PC-3 (cell line): ENCODE measurements at regions not wholly inside any gene's neighbourhood (a gene's known extent, or its start where the extent isn't known, plus 50 kb on each side); places are given as distances from the start of the nearest gene placed in this dataset.

Experiments
- ATAC-seq: fragments of 200-7000 bp; cut with Tn5 transposase; 2 replicates; pipeline ENCODE4 v1.9.1; 2020; ENCODE audit warnings: mild to moderate bottlenecking, moderate library complexity
- BruUV-seq: library from RNA; stranded (reverse); fragments of 400-500 nt; replicated peaks from 2 replicates; lab custom pipeline; 2021; lab: Mats Ljungman, UMichigan
- CTCF ChIA-PET: fragments of 300-600 bp; sonication (Branson Sonifier 250); formaldehyde crosslinking; loops from one replicate; lab custom pipeline; 2022; ENCODE audit warnings: antibody characterized with exemption; lab: Charles Lee
- POLR2A ChIA-PET: fragments of 300-600 bp; sonication (Branson Sonifier 250); formaldehyde crosslinking; loops from one replicate; lab custom pipeline; 2022; ENCODE audit warnings: antibody characterized with exemption; ENCODE audit not compliant: unreplicated experiment; lab: Charles Lee
- DNase-seq: peaks from one replicate; pipeline ENCODE4 v3.0.0-alpha.2; 2015
- H2AFZ ChIP-seq: fragments of 300-600 bp; sonication (generic); 2 replicates; pipeline ENCODE4 v1.6.0; 2016; ENCODE audit warnings: antibody characterized with exemption, low read length
- H3F3A ChIP-seq: fragments of 300-600 bp; sonication (generic); one replicate; pipeline ENCODE4 v1.6.0; 2017; ENCODE audit warnings: antibody characterized with exemption, low read length, control low read depth, mild to moderate bottlenecking; ENCODE audit not compliant: unreplicated experiment
- H3K27ac ChIP-seq: fragments of 300-600 bp; sonication (generic); 2 replicates; pipeline ENCODE4 v1.5.1; 2016; ENCODE audit warnings: mild to moderate bottlenecking, low read length
- H3K27me3 ChIP-seq: fragments of 300-600 bp; sonication (generic); 2 replicates; pipeline ENCODE4 v1.6.1; 2016; ENCODE audit warnings: low read length, mixed read lengths
- H3K36me3 ChIP-seq: fragments of 300-600 bp; sonication (generic); 2 replicates; pipeline ENCODE4 v1.6.1; 2016; ENCODE audit warnings: low read depth, mixed run types, low read length, mixed read lengths
- H3K4me1 ChIP-seq: fragments of 300-600 bp; sonication (generic); 2 replicates; pipeline ENCODE4 v1.5.1; 2016; ENCODE audit warnings: low read length; ENCODE audit not compliant: insufficient read depth
- H3K4me2 ChIP-seq: fragments of 300-600 bp; sonication (generic); 2 replicates; pipeline ENCODE4 v1.6.0; 2016; ENCODE audit warnings: low read length
- H3K4me3 ChIP-seq: fragments of 300-600 bp; sonication (generic); 2 replicates; pipeline ENCODE4 v1.5.1; 2016; ENCODE audit warnings: mild to moderate bottlenecking, low read length, mixed read lengths
- H3K79me2 ChIP-seq: fragments of 300-600 bp; sonication (generic); 2 replicates; pipeline ENCODE4 v1.6.1; 2017; ENCODE audit warnings: low read length, mixed read lengths
- H3K9ac ChIP-seq: fragments of 300-600 bp; sonication (generic); 2 replicates; pipeline ENCODE4 v1.6.0; 2016; ENCODE audit warnings: mild to moderate bottlenecking, low read length
- H3K9me2 ChIP-seq: fragments of 300-600 bp; sonication (generic); replicated peaks from 2 replicates; pipeline ENCODE4 v1.6.1; 2016; ENCODE audit warnings: mixed run types, low read length, mixed read lengths
- H3K9me3 ChIP-seq: fragments of 300-600 bp; sonication (generic); 2 replicates; pipeline ENCODE4 v1.6.1; 2016; ENCODE audit warnings: low read length, mixed read lengths
- H4K20me1 ChIP-seq: fragments of 300-600 bp; sonication (generic); 2 replicates; pipeline ENCODE4 v1.6.1; 2016; ENCODE audit warnings: low read length, mixed read lengths
- EZH2 ChIP-seq: fragments of 300-600 bp; sonication (generic); IDR thresholded peaks from one replicate; pipeline ENCODE4 v1.6.1; 2017; ENCODE audit warnings: antibody characterized with exemption, mild to moderate bottlenecking, low read length; ENCODE audit not compliant: unreplicated experiment
- EZH2phosphoT487 ChIP-seq: fragments of 300-600 bp; sonication (generic); IDR thresholded peaks from 2 replicates; pipeline ENCODE4 v1.6.1; 2018; ENCODE audit warnings: mild to moderate bottlenecking, antibody characterized with exemption, low read length, borderline replicate concordance
- intact Hi-C: fragments of 100-400 bp; cut with micrococcal nuclease; formaldehyde crosslinking; loops from 2 replicates; pipeline ENCODE4 v1.9.0; 2023
- TF ChIP-seq, protein P1 (sequence below): fragments of 300-600 bp; sonication (generic); conservative IDR thresholded peaks from 2 replicates; pipeline ENCODE4 v1.5.1; 2017; ENCODE audit warnings: antibody characterized with exemption, low read depth, mild to moderate bottlenecking, low read length

DNA sequence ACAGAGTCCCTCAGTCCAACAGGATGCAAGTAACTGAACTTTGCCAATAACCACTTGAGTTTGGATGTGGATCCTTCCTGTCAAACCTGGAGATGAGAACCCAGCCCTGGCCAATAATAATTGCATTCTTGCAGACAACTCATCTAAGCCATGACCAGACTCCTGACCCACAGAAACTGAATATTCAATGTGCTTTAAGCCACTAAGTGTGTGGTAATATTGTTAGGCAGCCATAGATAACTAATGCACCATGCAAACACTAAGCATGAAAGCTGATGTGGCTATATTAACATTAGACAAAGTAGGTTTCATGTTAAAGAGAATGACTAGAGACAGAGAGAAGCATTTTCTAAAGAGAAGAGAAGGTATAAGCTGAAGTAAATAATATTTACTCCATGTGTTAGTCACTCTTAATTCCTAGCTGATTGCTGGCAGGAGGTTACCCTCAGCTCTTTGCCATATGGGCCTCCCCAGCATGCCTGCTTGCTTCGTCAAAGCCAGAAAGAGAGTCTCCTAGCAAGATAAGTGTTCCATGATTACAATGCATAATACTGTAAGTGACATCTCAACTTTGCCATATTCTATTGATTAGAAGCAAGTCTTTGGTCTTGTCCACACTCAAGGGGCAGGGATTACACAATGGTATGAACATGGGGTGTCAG is 276.4 kb upstream of the PLXNA2 start:
- no peak overlapping the region for H3K9ac ChIP-seq
- TF ChIP-seq EZH2phosphoT487: no peak
- no peak for TF ChIP-seq EZH2
- TF ChIP-seq, protein P1, sequence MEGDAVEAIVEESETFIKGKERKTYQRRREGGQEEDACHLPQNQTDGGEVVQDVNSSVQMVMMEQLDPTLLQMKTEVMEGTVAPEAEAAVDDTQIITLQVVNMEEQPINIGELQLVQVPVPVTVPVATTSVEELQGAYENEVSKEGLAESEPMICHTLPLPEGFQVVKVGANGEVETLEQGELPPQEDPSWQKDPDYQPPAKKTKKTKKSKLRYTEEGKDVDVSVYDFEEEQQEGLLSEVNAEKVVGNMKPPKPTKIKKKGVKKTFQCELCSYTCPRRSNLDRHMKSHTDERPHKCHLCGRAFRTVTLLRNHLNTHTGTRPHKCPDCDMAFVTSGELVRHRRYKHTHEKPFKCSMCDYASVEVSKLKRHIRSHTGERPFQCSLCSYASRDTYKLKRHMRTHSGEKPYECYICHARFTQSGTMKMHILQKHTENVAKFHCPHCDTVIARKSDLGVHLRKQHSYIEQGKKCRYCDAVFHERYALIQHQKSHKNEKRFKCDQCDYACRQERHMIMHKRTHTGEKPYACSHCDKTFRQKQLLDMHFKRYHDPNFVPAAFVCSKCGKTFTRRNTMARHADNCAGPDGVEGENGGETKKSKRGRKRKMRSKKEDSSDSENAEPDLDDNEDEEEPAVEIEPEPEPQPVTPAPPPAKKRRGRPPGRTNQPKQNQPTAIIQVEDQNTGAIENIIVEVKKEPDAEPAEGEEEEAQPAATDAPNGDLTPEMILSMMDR: no peak
- H3K9me3 ChIP-seq: no peaks in the 10 kb centered on the region
- H2AFZ ChIP-seq: no peak overlapping the region
- H3K4me1 ChIP-seq: peaks cover 25% of the 10 kb centered on the region
- no peak overlapping the region for H3K4me3 ChIP-seq
- H4K20me1 ChIP-seq: no peaks in the 10 kb centered on the region
- H3K36me3 ChIP-seq: no peaks in the 10 kb centered on the region
- H3K79me2 ChIP-seq: no peaks in the 10 kb centered on the region
- H3K4me2 ChIP-seq: peak overlapping the region; percentile 29; the same call in 1 of the 2 replicates
- no peaks in the 10 kb centered on the region; the same call in 1 of the 2 replicates for H3K9me2 ChIP-seq
- BruUV-seq: no TSS peak
- no peaks in the 10 kb centered on the region for H3K27me3 ChIP-seq
- POLR2A ChIA-PET: no interaction called here
- intact Hi-C loops: no loop called here
- CTCF ChIA-PET: no interaction called here
- no peak overlapping the region for H3K27ac ChIP-seq
- ATAC-seq (peak; percentile 51), DNase-seq (peak; percentile 43)
- no peaks in the 10 kb centered on the region for H3F3A ChIP-seq

- H4K20me1 ChIP-seq: no peaks in the 10 kb centered on the region
- peak overlapping the region; percentile 29 for H3K4me2 ChIP-seq
- no peaks in the 10 kb centered on the region; the same call in 1 of the 2 replicates for H3K9me2 ChIP-seq
- no peaks in the 10 kb centered on the region for H3K36me3 ChIP-seq
- peak; percentile 48 for ATAC-seq
- peak; percentile 60 for DNase-seq
- peaks cover 28% of the 10 kb centered on the region for H3K4me1 ChIP-seq
- POLR2A ChIA-PET: no interaction called here
- no peaks in the 10 kb centered on the region for H3K9me3 ChIP-seq
- no peak overlapping the region for H3K27ac ChIP-seq
- H3F3A ChIP-seq: no peaks in the 10 kb centered on the region
- CTCF ChIA-PET: no interaction called here
- no peaks in the 10 kb centered on the region for H3K79me2 ChIP-seq
- H3K4me3 ChIP-seq: no peak overlapping the region
- intact Hi-C loops: no loop called here
- no peak overlapping the region for H2AFZ ChIP-seq
- BruUV-seq: no TSS peak
- H3K27me3 ChIP-seq: no peaks in the 10 kb centered on the region
- no peak overlapping the region for H3K9ac ChIP-seq
- TF ChIP-seq EZH2 (no peak), EZH2phosphoT487 (no peak)
- TF ChIP-seq, protein P1: no peak
Measured at GRCh38 chr1:208521534-208521933, 277.4 kb upstream of the PLXNA2 start.

GRCh38 chr1:208523007-208523406 is 278.8 kb upstream of the PLXNA2 start:
- POLR2A ChIA-PET: no interaction called here

More at GRCh38 chr1:208523007-208523406, 278.8 kb upstream of the PLXNA2 start:
- DNase-seq (no peak), ATAC-seq (no peak)
- H3K4me1 ChIP-seq: peaks cover 28% of the 10 kb centered on the region
- no TSS peak for BruUV-seq
- H3K36me3 ChIP-seq: no peaks in the 10 kb centered on the region
- CTCF ChIA-PET: no interaction called here
- H3K79me2 ChIP-seq: no peaks in the 10 kb centered on the region
- intact Hi-C loops: no loop called here
- H3K9me3 ChIP-seq: no peaks in the 10 kb centered on the region
- H3K9ac ChIP-seq: no peak overlapping the region
- no peak overlapping the region for H3K27ac ChIP-seq
- H4K20me1 ChIP-seq: no peaks in the 10 kb centered on the region
- H3K9me2 ChIP-seq: no peaks in the 10 kb centered on the region; the same call in 1 of the 2 replicates
- H3K27me3 ChIP-seq: no peaks in the 10 kb centered on the region
- TF ChIP-seq, protein P1: no peak
- TF ChIP-seq EZH2phosphoT487 (no peak), EZH2 (no peak)
- no peak overlapping the region for H2AFZ ChIP-seq
- H3K4me3 ChIP-seq: no peak overlapping the region
- H3K4me2 ChIP-seq: no peak overlapping the region
- no peaks in the 10 kb centered on the region for H3F3A ChIP-seq
